NCI-H146 treated with DMSO at 0.1 percent for 48 hours (cell line): ENCODE measurements at regions not wholly inside any gene's neighbourhood (a gene's known extent, or its start where the extent isn't known, plus 50 kb on each side); places are given as distances from the start of the nearest gene placed in this dataset.

ENCODE experiments used
- DNase-seq: peaks from one replicate; lab custom pipeline; 2025; ENCODE audit not compliant: unreplicated experiment; lab: John Stamatoyannopoulos, UW

DNA sequence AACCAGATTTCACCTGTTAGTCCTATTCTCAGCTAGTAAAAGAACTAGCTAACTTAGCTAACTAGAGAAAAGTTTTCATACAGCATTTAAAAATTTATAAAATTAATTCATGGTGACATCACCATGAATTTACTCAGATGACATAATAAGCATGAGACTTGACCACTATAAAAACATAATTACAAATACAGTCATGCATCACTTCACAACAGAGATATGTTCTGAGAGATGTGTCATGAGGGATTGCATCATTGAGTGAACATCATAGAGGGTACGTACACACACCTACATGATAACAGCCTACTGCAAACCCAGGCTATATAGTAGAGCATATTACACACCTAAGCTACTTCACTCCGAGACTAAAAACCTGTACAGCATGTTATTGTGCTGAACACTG, 481.3 kb upstream of the CHAC2 start:
- no peak for DNase-seq

DNA sequence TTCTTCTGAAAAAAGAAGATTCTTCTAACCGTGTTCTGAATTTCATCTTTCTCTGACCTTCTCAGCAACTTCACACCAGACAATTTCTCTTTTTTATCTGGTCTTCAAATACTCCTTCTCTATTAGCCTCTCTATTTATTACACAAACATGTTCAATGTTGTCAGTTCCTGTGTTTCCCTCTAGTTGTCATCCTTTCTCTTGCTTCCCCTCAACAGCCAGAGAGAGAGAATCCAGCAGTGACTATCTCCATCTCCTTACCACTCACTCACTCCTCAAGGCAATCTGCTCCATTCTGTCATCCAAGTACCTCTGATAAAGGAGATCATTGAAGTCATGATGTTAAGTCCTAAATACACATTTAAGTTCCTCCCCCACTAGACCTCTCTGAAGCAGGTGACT, 491.9 kb upstream of the CHAC2 start:
- no peak for DNase-seq

DNA sequence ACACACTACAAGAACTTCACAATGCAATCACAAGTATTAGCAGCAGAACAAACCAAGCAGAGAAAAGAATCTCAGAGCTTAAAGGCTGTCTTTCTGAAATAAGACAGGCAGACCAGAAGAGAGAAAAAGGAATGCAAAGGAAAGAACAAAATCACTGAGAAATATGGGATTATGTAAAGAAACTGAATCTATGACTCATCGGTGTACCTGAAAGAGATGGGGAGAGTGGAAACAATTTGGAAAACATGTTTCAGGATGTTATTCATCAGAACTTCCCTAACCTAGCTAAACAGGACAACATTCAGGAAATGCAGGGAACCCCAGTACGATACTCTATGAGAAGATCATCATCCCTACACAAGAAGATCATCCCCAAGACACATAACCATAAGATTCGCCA, 499.0 kb upstream of the CHAC2 start:
- no peak for DNase-seq

DNA sequence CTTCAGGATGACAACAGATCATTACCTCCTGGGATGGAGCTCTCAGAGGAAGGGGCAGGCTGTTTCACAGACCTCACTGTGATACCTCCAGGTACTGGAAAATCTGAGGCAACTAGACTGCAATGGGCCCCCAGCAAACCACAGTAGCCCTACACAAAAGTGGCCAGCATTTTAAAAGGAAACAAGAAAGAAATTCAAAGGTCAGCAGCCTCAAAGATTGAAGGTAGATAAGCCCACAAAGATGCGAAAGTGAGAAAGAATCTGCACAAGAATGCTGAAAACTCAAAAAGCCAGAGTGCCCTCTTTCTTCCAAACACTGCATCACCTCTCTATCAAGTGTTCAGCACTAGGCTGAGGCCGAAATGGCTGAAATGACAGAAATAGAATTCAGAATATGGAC, 499.5 kb upstream of the CHAC2 start:
- DNase-seq: no peak

DNA sequence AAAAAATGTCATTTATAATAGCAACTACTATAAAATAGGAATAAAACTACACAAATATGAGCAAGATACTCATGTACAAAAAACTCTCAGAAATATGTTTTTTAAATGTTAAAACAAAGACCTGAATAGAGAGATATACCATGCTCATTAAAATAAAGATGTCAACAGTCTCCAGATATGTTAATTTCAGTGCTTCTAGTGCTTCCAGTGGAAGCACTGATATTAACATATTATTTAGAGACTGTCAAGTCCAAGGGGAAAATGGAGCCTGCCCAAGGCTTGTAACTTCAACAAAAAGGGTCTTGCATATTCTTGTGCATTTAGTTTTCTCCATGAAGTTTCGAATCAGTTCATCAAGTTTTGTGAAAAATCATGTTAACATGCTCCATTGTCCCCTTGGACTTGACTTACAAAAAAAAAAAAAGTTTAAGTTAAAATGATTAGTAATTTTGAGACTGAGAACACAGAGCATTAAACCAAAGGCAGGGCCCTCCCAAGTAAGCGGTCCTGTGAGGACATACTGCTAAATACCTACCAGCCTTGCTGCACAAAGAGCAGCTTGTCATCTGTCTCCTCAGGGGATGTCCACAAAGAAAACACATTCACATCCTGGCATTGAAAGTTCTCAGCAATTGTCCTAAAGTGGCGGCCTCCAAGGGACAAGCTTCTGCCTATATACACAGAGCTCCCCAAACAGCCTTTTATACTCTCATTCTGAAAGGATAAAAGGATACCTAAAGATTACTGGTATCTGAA, 501.9 kb upstream of the CHAC2 start:
- DNase-seq: no peak

DNA sequence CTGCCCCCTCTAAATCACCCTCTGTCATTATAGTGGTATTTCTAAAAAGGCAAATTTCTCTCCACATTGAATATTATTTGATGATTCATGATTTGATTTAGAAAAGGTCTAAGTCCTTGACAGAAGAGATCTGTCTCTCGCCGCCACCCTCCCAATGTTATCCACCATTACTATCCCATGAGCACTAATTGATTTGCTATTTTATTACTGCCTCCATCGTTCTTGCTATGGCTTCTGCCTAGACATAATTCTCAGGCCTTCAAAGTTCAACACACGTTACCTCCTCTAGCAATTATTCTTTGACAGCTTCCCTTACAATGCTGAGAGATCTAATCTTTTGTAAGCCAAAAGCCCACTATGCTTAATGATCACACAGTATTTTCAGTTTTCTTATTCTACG, 507.0 kb upstream of the CHAC2 start:
- no peak for DNase-seq

DNA sequence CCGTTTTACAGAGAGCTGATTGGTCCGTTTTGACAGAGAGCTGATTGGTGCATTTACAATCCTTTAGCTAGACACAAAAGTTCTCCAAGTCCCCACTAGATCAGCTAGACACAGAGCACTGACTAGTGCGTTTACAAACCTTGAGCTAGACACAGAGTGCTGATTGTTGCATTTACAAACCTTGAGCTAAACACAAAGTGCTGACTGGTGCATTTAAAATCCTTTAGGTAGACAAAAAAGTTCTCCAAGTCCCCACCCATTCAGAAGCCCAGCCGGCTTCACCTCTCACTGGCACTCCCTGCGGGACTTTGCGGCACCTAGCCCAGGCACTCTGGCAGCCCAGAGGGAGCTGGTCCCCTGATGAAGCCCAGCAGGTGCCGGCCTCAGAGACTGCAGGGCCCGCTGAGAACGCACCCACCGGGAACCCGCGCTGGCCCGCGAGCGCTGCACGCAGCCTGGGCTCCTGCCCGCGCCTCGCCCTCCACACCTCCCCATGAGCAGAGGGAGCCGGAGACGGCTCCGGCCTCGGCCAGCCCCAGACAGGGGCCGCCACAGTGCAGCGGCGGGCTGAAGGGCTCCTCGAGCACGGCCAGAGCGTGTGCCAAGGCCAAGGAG, 508.1 kb upstream of the CHAC2 start:
- DNase-seq: no peak

DNA sequence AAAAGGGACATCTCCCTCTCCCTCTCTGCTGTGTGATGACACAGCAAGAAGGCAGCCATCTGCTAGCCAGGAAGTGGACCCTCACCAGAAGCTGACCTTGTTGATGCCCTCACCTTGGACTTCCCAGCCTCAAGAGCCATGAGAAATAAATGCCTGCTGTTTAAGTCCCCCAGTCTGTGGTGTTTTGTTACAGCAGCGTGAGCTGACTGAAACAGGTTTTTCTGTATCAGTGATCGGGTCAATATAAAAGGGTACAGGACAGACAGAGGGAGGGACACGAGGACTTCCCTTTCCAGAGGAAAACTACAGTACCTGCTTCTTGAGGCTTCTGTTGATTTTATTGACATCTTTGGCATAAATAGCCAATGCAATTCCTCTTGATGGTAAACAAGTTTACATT, 510.3 kb upstream of the CHAC2 start:
- no peak for DNase-seq

DNA sequence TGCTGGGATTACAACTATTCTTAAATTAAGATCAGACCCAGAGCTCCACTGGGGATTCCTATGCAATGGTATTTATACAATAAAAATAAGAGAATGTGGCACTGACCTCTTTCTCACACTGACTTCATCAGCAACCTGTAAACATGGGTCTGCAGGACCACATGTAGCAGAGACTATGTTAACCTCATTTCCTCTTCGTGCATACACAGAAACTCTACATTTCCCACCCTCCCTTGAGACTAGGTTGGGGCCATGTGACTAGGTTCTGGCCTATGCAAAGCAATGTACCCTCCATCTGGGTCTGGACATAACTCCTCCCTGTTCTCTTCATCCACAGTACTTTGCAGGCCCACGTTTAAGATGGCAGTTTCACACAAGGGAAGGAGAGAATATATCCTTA, 514.4 kb upstream of the CHAC2 start:
- DNase-seq: no peak

DNA sequence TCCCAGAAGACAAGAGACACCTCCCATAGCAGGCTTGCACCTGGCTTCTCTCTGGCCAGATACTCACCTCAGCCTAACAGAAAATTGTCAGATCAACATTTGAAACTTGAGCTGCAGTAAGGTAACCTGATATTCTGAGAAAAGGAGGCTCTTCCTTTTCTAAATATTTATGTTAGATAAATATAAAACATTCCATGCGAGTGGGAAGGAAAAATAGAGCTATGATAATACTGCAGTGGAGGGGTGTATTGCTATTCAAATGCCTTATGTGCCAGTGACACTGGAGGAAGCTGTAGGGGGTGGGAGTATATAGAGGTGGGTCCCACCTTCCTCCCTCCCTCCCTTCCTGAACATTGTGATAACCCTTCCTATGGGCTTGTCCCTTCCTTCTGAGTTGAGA, 515.5 kb upstream of the CHAC2 start:
- DNase-seq: no peak

DNA sequence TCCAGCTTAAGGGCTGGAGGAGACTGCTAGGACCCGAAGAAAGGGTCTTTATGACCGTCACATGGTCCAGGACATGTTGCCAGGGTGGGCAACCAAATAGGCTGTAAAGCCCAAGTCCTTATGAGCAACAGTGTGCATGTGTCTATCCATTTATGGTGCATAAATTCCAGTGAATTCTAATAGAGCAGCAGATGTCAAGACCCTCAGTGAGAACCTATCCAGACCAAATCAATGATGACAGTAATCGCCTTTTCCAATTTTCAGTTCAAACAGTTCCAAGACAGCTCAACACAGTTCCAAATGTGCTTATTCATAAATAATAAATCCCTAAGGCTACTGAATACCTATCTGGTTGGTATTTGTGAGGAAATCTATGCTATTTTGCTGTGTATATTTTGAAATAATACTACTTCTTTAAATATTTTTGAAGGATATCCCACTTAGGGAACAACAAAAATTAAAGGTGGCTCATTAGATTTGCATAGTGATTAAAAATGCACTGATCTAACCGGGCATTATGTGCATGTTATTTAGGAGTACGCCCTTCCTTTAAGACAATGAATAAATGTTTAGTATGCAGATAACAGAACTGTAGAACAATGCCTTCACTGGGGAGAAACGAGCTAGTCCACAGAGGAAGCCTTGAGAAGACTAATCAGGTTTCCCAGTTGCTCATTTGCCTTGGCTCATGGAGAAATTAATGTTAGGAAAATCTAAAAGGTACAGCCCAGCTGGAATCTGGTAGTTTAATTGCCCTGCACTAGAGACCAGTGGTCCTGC, 519.5 kb upstream of the CHAC2 start:
- DNase-seq: no peak

DNA sequence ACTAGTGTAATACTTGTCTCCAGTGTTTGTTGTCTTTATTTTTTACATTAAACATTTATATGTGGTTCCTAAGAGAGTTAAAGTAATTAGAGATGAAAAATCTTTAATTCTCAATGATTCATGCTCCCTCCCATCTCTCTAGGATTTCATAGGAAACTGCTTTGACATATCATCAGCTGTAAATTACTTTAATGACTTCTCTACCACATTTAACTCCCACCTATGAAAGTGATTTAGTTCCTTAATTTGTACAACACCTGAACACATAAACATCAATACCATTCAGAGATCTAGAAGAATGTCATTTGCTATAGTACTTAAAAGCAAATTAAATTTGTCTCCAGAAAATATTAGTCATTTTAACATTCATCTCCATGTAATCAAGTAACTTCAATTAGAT, 524.2 kb upstream of the CHAC2 start:
- no peak for DNase-seq

DNA sequence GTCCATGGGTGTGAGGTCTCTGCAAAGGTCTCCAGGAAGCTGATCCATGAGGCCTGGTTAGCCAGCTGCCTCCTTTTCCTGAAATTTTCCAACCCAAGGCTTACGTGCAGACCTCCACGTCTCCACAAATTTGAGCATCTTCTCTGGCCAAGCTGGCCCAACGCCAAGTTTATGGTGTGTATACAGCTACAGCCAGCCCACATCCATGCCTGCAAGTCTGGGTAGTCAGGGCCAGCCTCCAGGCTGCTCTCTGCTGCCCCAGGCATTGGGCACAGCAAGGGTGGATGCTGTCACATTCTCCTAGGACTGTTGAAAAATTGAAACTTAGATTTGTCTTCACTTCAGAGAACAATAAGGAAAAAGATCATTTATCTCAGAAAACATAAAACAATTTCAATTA, 525.5 kb upstream of the CHAC2 start:
- DNase-seq: no peak

DNA sequence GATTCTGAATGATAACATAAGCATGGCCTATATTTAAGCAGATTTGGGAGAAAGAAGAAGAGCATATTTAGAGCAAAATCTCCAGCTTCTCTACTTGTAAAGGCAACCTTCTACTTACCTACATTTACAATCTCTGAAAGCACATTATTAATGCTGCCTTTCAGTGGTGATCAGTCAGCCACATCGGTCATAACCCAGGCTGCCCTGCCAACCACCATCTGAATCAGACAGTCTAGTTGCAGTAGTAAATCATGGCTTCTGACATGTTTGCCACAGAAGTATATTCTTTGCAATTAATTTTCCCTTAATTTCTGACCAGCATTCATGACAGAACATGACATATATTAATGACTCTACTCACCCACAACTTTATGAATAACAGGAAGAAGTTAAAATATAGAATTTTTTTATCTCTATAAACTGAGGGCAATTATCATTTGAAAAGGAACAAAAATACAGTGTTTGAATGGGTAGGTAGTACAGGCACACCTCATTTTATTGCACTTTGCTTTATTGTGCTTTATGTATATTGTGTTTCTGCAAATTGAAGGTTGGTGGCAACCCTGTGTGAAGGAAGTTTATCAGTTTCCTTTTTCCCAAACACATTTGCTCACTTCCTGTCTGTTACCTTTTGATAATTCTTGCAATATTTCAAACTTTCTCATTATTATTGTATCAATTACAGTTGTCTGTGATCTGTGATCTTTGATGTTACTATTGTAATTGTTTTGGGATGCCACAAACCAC, 531.6 kb upstream of the CHAC2 start:
- no peak for DNase-seq

DNA sequence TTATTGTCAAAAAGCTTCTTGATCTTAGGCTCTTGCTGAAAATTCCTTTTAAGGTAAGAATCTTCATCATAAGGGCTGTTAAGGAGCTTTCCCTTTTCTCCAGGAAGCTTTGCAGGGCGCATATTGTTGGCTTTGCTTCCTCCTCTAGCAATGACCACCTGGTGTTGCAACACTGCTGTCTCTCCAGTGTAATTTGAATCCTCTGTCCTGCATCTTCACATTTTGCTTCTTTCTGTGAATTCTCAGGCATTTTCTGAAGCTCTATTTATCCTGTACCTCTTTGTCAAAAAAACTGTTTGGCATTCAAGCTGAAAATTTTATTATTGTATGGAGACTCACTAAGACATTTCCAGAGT, 533.1 kb upstream of the CHAC2 start:
- no peak for DNase-seq

DNA sequence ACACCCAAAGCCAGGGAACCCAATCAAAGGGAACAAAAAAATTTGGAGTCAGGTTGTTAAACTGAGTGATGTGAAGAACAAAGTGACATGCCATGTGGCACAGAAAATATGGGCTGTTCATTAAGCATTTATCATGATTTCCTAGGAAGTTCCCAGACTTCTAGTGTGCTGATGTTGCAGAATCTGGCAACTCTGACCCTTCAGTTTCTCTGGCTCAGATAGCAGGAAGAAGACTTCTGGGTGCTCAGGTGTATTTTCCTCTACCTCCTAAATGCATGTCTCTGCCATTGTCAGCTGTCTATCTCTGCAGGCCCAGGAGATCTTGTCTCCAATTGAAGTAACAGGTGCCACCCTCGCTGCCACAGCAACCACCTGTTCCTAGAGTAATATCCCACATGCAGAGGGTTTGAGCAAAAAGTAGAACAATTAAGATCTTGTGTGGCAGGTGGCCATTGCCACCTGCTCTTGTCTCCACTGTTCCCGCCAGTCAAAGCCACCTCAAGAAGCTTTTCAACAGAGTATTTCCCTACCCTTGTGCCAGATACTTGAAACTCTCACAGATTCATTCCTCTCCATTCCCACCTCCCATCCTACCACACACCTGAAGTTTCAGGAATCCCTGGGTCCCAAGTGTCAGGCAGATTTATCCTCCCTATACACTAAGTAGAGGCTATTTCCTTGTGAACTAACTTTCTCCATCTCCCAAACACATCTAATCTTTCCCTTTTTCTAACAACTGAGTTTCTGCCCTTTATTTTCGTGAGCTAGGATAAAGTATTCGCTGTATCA, 533.7 kb upstream of the CHAC2 start:
- no peak for DNase-seq

DNA sequence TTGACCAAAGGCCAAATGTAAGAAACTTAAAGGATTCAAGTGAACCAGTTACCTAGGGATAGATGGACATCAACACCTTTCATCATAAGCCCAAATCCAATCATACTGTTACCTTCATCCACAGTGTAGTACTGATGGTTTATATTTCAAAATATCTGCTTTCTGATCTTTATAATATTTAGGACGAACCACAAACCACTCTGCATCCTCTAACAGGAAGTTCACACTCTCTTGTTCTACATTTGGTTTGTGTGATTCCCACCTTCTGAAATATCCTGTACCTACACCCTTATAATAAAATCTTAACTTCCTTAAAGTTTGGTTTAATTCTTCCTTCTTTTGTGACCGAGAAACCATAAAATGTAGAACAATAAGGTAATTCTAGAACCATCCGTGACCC, 535.7 kb upstream of the CHAC2 start:
- DNase-seq: no peak

DNA sequence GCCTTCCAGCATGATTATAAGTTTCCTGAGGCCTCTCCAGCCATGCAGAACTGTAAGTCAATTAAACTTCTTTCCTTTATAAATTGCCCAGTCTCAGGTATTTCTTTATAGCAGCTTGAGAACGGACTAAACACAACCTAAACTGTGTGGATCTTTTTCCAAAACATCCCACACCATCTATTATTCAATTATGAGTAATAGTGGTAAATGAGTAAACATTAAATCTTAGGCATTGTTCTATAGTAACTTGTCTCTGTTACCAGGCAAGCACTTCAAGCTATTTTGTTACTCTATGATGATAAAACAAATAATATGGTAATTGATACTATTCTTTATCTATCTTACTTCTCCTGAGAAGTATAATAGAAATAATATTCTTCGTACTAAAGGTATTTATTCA, 536.9 kb upstream of the CHAC2 start:
- DNase-seq: no peak

DNA sequence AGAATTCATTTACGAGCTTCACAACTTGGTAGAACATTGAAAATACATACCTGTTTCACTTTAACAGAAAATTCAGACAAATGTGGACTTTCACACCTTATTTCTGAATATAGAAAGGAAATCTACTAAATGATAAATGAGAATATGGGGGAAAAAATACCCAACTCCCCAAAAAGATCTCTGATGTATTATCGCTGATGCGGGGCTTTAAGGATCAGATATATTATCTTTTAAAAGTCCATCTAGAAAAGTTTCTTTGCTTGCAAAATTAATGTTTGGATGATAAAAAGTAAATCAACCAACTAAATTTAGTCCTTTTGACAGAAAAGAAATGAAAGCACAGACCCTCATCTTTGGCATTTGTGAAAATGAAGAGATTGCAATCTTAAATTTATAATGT, 540.1 kb upstream of the CHAC2 start:
- DNase-seq: no peak

DNA sequence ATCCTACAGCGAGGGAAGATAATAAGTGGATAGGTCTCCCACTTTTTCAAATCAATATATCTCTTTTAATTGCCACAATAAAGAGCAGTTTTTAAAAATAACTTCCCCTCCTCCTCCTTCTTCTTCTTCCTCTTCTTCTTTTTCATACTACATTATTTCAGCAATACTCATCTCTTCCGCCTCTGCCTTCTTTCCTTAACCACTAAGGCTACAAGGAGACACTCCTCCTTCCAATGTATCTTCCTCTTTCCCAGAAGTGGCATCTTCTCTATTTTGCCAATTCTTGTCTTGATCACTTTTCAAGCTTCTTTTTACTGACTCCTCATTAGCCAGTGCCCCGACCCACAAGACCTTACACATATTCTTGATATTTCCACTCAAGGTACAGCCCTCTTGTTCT, 546.6 kb upstream of the CHAC2 start:
- no peak for DNase-seq

DNA sequence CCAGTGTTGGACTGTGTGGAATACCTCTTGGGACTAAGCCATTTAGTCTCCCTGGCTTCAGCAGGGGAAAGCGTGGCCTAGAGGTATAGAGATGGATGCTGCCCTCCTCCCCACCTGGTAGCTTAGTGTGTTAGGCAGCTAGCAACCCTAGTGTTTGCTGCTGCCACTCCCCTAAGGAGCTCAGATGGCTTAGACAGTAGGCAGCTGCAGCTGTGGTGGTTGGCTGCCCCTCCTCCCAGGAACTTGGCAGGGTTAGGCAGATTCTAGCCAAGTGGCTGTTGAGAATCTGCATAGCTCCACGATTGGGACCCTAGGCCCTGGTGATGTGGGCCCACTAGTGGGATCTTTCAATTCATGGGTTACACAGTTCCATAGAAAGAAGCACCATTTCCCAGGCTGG, 550.4 kb upstream of the CHAC2 start:
- no peak for DNase-seq
